CD14-positive monocyte (primary cell): ENCODE measurements at regions not wholly inside any gene's neighbourhood (a gene's known extent, or its start where the extent isn't known, plus 50 kb on each side); places are given as distances from the start of the nearest gene placed in this dataset.

ENCODE experiments used
- DNase-seq, 3 donors: peaks; one replicate each; pipeline ENCODE4 v3.0.0-alpha.2; 2011 to 2022
- H2AFZ ChIP-seq: 2 replicates; pipeline ENCODE4 v1.6.0; 2012; ENCODE audit warnings: mild to moderate bottlenecking, low read depth, low read length, inconsistent platforms; ENCODE audit not compliant: insufficient read depth, poor library complexity, severe bottlenecking
- H3K27ac ChIP-seq, 2 donors: 1 replicate in 1 of 2; 2 replicates in 1 of 2; pipeline ENCODE4 v1.5.1; 2012 to 2013; ENCODE audit warnings: low read length in 2 of 2, control low read depth in 1 of 2, inconsistent platforms in 1 of 2, low read depth in 1 of 2, mild to moderate bottlenecking in 1 of 2
- H3K27me3 ChIP-seq, 2 donors: one replicate each; pipeline versions ENCODE4 v1.6.0 to v1.6.1; 2011 to 2013; ENCODE audit warnings: low read length in 2 of 2; ENCODE audit not compliant: control insufficient read depth in 2 of 2, insufficient read depth in 2 of 2
- H3K36me3 ChIP-seq, 2 donors: replicated peaks in 1 of 2; 1 replicate in 1 of 2; 2 replicates in 1 of 2; pipeline versions ENCODE4 v1.5.1 to v1.6.1; 2012 to 2013; ENCODE audit warnings: low read length in 2 of 2, control low read depth in 1 of 2, inconsistent platforms in 1 of 2, mild to moderate bottlenecking in 1 of 2; ENCODE audit not compliant: insufficient read depth in 2 of 2, control insufficient read depth in 1 of 2
- H3K4me1 ChIP-seq, 2 donors: 1 replicate in 1 of 2; 2 replicates in 1 of 2; pipeline versions ENCODE4 v1.5.1 to v1.6.1; 2012 to 2013; ENCODE audit warnings: low read length in 2 of 2, control low read depth in 1 of 2, inconsistent platforms in 1 of 2, mild to moderate bottlenecking in 1 of 2, moderate library complexity in 1 of 2; ENCODE audit not compliant: insufficient read depth in 2 of 2, control insufficient read depth in 1 of 2
- H3K4me2 ChIP-seq: replicated peaks from 2 replicates; pipeline ENCODE3; 2012; ENCODE audit warnings: low read length, moderate library complexity, mild to moderate bottlenecking; ENCODE audit not compliant: poor library complexity, severe bottlenecking; ENCODE audit errors: extremely low read depth
- H3K4me3 ChIP-seq, 3 experiments: fragments of 200-600 bp in 1 of 3; sonication (generic) in 1 of 3; replicated peaks in 1 of 3; 1 replicate in 2 of 3; 2 replicates in 1 of 3; pipeline ENCODE4 v1.5.1; 2011 to 2013; ENCODE audit warnings: low read length in 3 of 3, mild to moderate bottlenecking in 3 of 3, control low read depth in 2 of 3, low read depth in 2 of 3, inconsistent platforms in 1 of 3, moderate library complexity in 1 of 3
- H3K79me2 ChIP-seq: 2 replicates; pipeline ENCODE4 v1.6.0; 2012; ENCODE audit warnings: mild to moderate bottlenecking, control low read depth, inconsistent platforms, low read length, moderate library complexity; ENCODE audit not compliant: insufficient read depth
- H3K9ac ChIP-seq: 2 replicates; pipeline ENCODE4 v1.6.0; 2017; ENCODE audit warnings: low read length, mild to moderate bottlenecking; ENCODE audit not compliant: insufficient read depth, poor library complexity, severe bottlenecking
- H3K9me3 ChIP-seq, 2 donors: replicated peaks in 1 of 2; 1 replicate in 1 of 2; 2 replicates in 1 of 2; pipeline versions ENCODE4 v1.5.1 to v1.6.1; 2012 to 2013; ENCODE audit warnings: low read length in 2 of 2, control low read depth in 1 of 2; ENCODE audit not compliant: control insufficient read depth in 1 of 2, insufficient read depth in 1 of 2
- H4K20me1 ChIP-seq: 2 replicates; pipeline ENCODE4 v1.6.0; 2012; ENCODE audit warnings: mild to moderate bottlenecking, low read length, control low read depth, moderate library complexity; ENCODE audit not compliant: insufficient read depth
- H3K27ac Mint-ChIP-seq, 7 donors: one replicate each; pipeline ENCODE4 v1.8.0; 2020; ENCODE audit warnings: mild to moderate bottlenecking in 7 of 7, mixed read lengths in 7 of 7, moderate library complexity in 6 of 7, inconsistent platforms in 2 of 7
- H3K27me3 Mint-ChIP-seq, 3 donors: one replicate each; pipeline ENCODE4 v1.8.0; 2021 to 2022; ENCODE audit warnings: low read depth in 3 of 3, mild to moderate bottlenecking in 3 of 3, mixed read lengths in 3 of 3, moderate library complexity in 3 of 3, inconsistent platforms in 1 of 3
- H3K36me3 Mint-ChIP-seq, 2 donors: one replicate each; pipeline ENCODE4 v1.8.0; 2020; ENCODE audit warnings: mixed read lengths in 2 of 2, inconsistent platforms in 1 of 2, mild to moderate bottlenecking in 1 of 2
- H3K4me1 Mint-ChIP-seq: one replicate; pipeline ENCODE4 v1.8.0; 2020; ENCODE audit warnings: mild to moderate bottlenecking, mixed read lengths
- H3K4me3 Mint-ChIP-seq, 2 donors: one replicate each; pipeline ENCODE4 v1.8.0; 2020; ENCODE audit warnings: mild to moderate bottlenecking in 2 of 2, mixed read lengths in 2 of 2, moderate library complexity in 1 of 2
- H3K9me3 Mint-ChIP-seq, 7 donors: one replicate each; pipeline ENCODE4 v1.8.0; 2020 to 2022; ENCODE audit warnings: mixed read lengths in 7 of 7, mild to moderate bottlenecking in 6 of 7, moderate library complexity in 6 of 7, inconsistent platforms in 2 of 7
- CTCF ChIP-seq: fragments of 200-600 bp; IDR thresholded peaks from one replicate; pipeline ENCODE4 v1.8.0; 2022; ENCODE audit warnings: antibody characterized with exemption, mild to moderate bottlenecking
- WGBS: methylation state at CpG from one replicate; pipeline ENCODE4 v1.1.5; 2013; ENCODE audit warnings: missing lambda C conversion rate; ENCODE audit not compliant: insufficient coverage; 5-methylcytosine and 5-hydroxymethylcytosine counted together
- intact Hi-C, 2 donors: fragments of 100-400 bp; cut with micrococcal nuclease; formaldehyde crosslinking; loops; one replicate each; pipeline versions ENCODE4 v1.15.0 to v1.15.1; 2023

DNA sequence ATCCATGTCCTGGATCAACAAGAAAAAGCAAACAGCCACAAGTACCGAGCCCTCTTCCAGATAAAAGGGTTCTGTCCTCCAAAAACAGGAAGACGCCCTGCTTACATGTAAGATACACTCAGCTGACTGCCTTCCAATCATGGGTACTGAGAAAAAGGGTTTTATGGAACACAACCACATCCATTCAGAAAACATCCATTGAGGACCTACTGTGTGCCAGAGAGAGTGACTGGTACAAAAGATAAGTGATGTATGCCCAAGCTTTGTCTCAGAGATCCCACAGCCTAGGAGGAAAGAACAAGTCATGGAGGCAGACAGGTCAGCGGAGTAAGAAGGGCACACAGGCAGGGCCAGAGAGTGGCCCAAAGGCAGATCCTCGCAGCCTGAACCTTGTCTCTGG, 94.8 kb upstream of the SSTR4 start:
- no peak for DNase-seq
- Mint-ChIP-seq H3K27me3 (peaks cover 0 to 15% (median 15%) of the 10 kb centered on the region in 3 donors), H3K36me3 (no peaks in the 10 kb centered on the region), H3K9me3 (no peaks in the 10 kb centered on the region), H3K27ac (no peak overlapping the region), H3K4me3 (no peak overlapping the region), H3K4me1 (no peaks in the 10 kb centered on the region)
- H3K9ac ChIP-seq: no peak overlapping the region
- no peak for TF ChIP-seq CTCF
- H3K4me2 ChIP-seq: no peak overlapping the region
- H3K27me3 ChIP-seq: peaks cover 0 to 4% of the 10 kb centered on the region in 2 donors
- H3K79me2 ChIP-seq: no peaks in the 10 kb centered on the region
- H3K27ac ChIP-seq: no peak overlapping the region
- H3K36me3 ChIP-seq: no peaks in the 10 kb centered on the region
- H4K20me1 ChIP-seq: no peaks in the 10 kb centered on the region
- H3K9me3 ChIP-seq: no peaks in the 10 kb centered on the region
- no peaks in the 10 kb centered on the region for H3K4me1 ChIP-seq
- intact Hi-C loops: no loop called here
- WGBS: 60% methylated on average over 2 of the region's 4 CpGs
- no peak overlapping the region for H3K4me3 ChIP-seq
- no peak overlapping the region for H2AFZ ChIP-seq

GRCh38 chr20:22941550-22941949, 93.6 kb upstream of the SSTR4 start:
- no peaks in the 10 kb centered on the region for H3K9me3 ChIP-seq
- H3K4me3 ChIP-seq: no peak overlapping the region
- H3K9ac ChIP-seq: no peak overlapping the region
- Mint-ChIP-seq H3K4me1 (no peaks in the 10 kb centered on the region), H3K27me3 (peaks cover 0 to 16% (median 16%) of the 10 kb centered on the region in 3 donors), H3K4me3 (no peak overlapping the region), H3K36me3 (no peaks in the 10 kb centered on the region), H3K27ac (peak overlapping the region in 1 of 7 donors; percentile 7), H3K9me3 (no peaks in the 10 kb centered on the region)
- no peaks in the 10 kb centered on the region for H3K79me2 ChIP-seq
- no peak for TF ChIP-seq CTCF
- no peaks in the 10 kb centered on the region for H3K36me3 ChIP-seq
- H3K27me3 ChIP-seq: peaks cover 0 to 4% of the 10 kb centered on the region in 2 donors
- 72% methylated on average over 5 of the region's 5 CpGs for WGBS
- intact Hi-C loops: no loop called here
- no peak overlapping the region for H3K4me2 ChIP-seq
- H3K4me1 ChIP-seq: no peaks in the 10 kb centered on the region
- H2AFZ ChIP-seq: no peak overlapping the region
- no peak overlapping the region for H3K27ac ChIP-seq
- DNase-seq: no peak
- H4K20me1 ChIP-seq: no peaks in the 10 kb centered on the region
